ENCODE measurements at regions not wholly inside any gene's neighbourhood (a gene's known extent, or its start where the extent isn't known, plus 50 kb on each side); places are given as distances from the start of the nearest gene placed in this dataset.

DNA sequence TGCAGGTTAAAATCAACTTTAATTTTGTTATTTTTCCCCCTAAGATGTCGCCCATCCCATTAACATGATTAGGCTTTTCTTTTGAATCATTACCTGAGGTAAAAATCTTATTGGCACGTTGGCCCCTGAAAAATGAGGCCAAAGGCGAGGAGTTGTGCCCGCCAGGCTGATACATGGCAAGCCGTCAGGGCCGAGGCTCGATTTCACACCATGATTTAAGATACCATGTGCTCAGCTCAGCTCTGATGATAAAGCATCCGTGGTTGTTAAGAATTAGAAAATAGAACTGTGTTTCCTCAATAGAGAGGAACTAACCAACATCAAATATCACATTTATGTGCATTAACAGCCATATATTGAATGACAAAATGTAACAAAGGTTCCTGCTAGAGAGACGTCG is 972.9 kb upstream of the SOX9 start:
- DNase-seq (ENCODE audit: low spot score), result no peak
- H3K9me3 Mint-ChIP-seq, result no peaks in the 10 kb centered on the region
- no peaks in the 10 kb centered on the region for H3K27me3 Mint-ChIP-seq (ENCODE audit: low read depth)
- TF ChIP-seq, protein P1, sequence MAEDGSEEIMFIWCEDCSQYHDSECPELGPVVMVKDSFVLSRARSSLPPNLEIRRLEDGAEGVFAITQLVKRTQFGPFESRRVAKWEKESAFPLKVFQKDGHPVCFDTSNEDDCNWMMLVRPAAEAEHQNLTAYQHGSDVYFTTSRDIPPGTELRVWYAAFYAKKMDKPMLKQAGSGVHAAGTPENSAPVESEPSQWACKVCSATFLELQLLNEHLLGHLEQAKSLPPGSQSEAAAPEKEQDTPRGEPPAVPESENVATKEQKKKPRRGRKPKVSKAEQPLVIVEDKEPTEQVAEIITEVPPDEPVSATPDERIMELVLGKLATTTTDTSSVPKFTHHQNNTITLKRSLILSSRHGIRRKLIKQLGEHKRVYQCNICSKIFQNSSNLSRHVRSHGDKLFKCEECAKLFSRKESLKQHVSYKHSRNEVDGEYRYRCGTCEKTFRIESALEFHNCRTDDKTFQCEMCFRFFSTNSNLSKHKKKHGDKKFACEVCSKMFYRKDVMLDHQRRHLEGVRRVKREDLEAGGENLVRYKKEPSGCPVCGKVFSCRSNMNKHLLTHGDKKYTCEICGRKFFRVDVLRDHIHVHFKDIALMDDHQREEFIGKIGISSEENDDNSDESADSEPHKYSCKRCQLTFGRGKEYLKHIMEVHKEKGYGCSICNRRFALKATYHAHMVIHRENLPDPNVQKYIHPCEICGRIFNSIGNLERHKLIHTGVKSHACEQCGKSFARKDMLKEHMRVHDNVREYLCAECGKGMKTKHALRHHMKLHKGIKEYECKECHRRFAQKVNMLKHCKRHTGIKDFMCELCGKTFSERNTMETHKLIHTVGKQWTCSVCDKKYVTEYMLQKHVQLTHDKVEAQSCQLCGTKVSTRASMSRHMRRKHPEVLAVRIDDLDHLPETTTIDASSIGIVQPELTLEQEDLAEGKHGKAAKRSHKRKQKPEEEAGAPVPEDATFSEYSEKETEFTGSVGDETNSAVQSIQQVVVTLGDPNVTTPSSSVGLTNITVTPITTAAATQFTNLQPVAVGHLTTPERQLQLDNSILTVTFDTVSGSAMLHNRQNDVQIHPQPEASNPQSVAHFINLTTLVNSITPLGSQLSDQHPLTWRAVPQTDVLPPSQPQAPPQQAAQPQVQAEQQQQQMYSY (CRISPR knock-in tag; IDR thresholded peaks at IDR 0.05), result no peak
- no peak for TF ChIP-seq ZNF232 (CRISPR knock-in tag; IDR thresholded peaks at IDR 0.05)
- TF ChIP-seq GABPB1 (CRISPR knock-in tag; IDR thresholded peaks at IDR 0.05), result no peak
- TF ChIP-seq, protein P2, sequence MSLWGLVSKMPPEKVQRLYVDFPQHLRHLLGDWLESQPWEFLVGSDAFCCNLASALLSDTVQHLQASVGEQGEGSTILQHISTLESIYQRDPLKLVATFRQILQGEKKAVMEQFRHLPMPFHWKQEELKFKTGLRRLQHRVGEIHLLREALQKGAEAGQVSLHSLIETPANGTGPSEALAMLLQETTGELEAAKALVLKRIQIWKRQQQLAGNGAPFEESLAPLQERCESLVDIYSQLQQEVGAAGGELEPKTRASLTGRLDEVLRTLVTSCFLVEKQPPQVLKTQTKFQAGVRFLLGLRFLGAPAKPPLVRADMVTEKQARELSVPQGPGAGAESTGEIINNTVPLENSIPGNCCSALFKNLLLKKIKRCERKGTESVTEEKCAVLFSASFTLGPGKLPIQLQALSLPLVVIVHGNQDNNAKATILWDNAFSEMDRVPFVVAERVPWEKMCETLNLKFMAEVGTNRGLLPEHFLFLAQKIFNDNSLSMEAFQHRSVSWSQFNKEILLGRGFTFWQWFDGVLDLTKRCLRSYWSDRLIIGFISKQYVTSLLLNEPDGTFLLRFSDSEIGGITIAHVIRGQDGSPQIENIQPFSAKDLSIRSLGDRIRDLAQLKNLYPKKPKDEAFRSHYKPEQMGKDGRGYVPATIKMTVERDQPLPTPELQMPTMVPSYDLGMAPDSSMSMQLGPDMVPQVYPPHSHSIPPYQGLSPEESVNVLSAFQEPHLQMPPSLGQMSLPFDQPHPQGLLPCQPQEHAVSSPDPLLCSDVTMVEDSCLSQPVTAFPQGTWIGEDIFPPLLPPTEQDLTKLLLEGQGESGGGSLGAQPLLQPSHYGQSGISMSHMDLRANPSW (CRISPR knock-in tag; conservative IDR thresholded peaks at IDR 0.05; ENCODE audit: low read depth), result no peak
- TF ChIP-seq, protein P3, sequence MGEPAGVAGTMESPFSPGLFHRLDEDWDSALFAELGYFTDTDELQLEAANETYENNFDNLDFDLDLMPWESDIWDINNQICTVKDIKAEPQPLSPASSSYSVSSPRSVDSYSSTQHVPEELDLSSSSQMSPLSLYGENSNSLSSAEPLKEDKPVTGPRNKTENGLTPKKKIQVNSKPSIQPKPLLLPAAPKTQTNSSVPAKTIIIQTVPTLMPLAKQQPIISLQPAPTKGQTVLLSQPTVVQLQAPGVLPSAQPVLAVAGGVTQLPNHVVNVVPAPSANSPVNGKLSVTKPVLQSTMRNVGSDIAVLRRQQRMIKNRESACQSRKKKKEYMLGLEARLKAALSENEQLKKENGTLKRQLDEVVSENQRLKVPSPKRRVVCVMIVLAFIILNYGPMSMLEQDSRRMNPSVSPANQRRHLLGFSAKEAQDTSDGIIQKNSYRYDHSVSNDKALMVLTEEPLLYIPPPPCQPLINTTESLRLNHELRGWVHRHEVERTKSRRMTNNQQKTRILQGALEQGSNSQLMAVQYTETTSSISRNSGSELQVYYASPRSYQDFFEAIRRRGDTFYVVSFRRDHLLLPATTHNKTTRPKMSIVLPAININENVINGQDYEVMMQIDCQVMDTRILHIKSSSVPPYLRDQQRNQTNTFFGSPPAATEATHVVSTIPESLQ (CRISPR knock-in tag; IDR thresholded peaks at IDR 0.05), result no peak
- ATAC-seq, result no peak
- CTCF ChIA-PET, result no interaction called here
- POLR2A ChIA-PET, result no interaction called here
- no peaks in the 10 kb centered on the region for H3K36me3 Mint-ChIP-seq
- no peak overlapping the region for H3K27ac Mint-ChIP-seq
- H3K4me1 Mint-ChIP-seq, result no peaks in the 10 kb centered on the region
- no peak overlapping the region for H3K4me3 Mint-ChIP-seq

DNA sequence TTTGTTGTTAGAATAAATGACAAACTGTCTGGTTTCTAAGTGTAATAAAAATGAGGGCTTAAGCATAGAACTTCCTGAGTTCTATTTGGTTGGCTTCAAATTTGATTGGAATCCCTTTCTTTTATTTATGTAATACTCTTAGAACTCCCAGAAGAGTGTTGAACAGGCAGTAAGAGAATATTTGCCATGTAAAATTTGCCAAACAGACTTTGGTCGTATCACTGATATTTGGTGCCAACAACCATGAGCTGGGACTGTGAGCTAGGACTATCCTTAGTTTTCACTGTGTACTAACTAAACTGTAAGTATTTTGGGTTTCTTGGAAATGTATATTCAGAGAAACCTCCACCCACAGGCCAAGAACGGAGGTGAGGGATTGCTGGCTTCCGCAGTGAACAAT is 971.2 kb upstream of the SOX9 start:
- Mint-ChIP-seq H3K36me3 (no peaks in the 10 kb centered on the region), H3K27ac (no peak overlapping the region), H3K9me3 (no peaks in the 10 kb centered on the region), H3K4me3 (no peak overlapping the region), H3K27me3 (ENCODE audit: low read depth) (no peaks in the 10 kb centered on the region), H3K4me1 (no peaks in the 10 kb centered on the region)
- POLR2A ChIA-PET, result no interaction called here
- ATAC-seq (no peak), DNase-seq (ENCODE audit: low spot score) (no peak)
- CTCF ChIA-PET, result no interaction called here
- TF ChIP-seq SP1 (CRISPR knock-in tag; conservative IDR thresholded peaks at IDR 0.05), result no peak
- TF ChIP-seq, protein P4, sequence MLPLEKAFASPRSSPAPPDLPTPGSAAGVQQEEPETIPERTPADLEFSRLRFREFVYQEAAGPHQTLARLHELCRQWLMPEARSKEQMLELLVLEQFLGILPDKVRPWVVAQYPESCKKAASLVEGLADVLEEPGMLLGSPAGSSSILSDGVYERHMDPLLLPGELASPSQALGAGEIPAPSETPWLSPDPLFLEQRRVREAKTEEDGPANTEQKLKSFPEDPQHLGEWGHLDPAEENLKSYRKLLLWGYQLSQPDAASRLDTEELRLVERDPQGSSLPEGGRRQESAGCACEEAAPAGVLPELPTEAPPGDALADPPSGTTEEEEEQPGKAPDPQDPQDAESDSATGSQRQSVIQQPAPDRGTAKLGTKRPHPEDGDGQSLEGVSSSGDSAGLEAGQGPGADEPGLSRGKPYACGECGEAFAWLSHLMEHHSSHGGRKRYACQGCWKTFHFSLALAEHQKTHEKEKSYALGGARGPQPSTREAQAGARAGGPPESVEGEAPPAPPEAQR (CRISPR knock-in tag; IDR thresholded peaks at IDR 0.05), result no peak
- TF ChIP-seq, protein P2 (CRISPR knock-in tag; conservative IDR thresholded peaks at IDR 0.05; ENCODE audit: low read depth), result no peak
- TF ChIP-seq, protein P5, sequence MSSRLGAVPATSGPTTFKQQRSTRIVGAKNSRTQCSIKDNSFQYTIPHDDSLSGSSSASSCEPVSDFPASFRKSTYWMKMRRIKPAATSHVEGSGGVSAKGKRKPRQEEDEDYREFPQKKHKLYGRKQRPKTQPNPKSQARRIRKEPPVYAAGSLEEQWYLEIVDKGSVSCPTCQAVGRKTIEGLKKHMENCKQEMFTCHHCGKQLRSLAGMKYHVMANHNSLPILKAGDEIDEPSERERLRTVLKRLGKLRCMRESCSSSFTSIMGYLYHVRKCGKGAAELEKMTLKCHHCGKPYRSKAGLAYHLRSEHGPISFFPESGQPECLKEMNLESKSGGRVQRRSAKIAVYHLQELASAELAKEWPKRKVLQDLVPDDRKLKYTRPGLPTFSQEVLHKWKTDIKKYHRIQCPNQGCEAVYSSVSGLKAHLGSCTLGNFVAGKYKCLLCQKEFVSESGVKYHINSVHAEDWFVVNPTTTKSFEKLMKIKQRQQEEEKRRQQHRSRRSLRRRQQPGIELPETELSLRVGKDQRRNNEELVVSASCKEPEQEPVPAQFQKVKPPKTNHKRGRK (CRISPR knock-in tag; IDR thresholded peaks at IDR 0.05; ENCODE audit: borderline replicate concordance), result no peak
- TF ChIP-seq, protein P6, sequence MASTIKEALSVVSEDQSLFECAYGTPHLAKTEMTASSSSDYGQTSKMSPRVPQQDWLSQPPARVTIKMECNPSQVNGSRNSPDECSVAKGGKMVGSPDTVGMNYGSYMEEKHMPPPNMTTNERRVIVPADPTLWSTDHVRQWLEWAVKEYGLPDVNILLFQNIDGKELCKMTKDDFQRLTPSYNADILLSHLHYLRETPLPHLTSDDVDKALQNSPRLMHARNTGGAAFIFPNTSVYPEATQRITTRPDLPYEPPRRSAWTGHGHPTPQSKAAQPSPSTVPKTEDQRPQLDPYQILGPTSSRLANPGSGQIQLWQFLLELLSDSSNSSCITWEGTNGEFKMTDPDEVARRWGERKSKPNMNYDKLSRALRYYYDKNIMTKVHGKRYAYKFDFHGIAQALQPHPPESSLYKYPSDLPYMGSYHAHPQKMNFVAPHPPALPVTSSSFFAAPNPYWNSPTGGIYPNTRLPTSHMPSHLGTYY (CRISPR knock-in tag; IDR thresholded peaks at IDR 0.05), result no peak
- TF ChIP-seq NFE2L1 (CRISPR knock-in tag; IDR thresholded peaks at IDR 0.05), result no peak
- no peak for TF ChIP-seq ZNF263 (CRISPR knock-in tag; IDR thresholded peaks at IDR 0.05; ENCODE audit: low read depth)
- TF ChIP-seq, protein P1 (CRISPR knock-in tag; IDR thresholded peaks at IDR 0.05), result no peak
- no peak for TF ChIP-seq TP53 (CRISPR knock-in tag; IDR thresholded peaks at IDR 0.05)
